Gastrocnemius medialis (tissue), 4 donors: ENCODE measurements at regions not wholly inside any gene's neighbourhood (a gene's known extent, or its start where the extent isn't known, plus 50 kb on each side); places are given as distances from the start of the nearest gene placed in this dataset.

Experiments
- ATAC-seq, 2 donors: fragments of 150-250 bp; one replicate each; pipeline ENCODE4 v1.9.1; 2016
- DNase-seq, 2 donors: peaks; one replicate each; pipeline ENCODE4 v3.0.0-alpha.2; 2019
- H3K27ac ChIP-seq, 4 donors: fragments of 200-600 bp; sonication (generic); 1 replicate in 1 of 4; 2 replicates in 3 of 4; pipeline ENCODE4 v1.5.1; 2016 to 2018; ENCODE audit warnings: mild to moderate bottlenecking in 2 of 4, moderate library complexity in 1 of 4
- H3K27me3 ChIP-seq, 3 donors: fragments of 200-600 bp; sonication (generic) in 2 of 3; 1 replicate in 1 of 3; 2 replicates in 2 of 3; pipeline versions ENCODE4 v1.5.1 to v1.6.0; 2016 to 2019; ENCODE audit warnings: mild to moderate bottlenecking in 1 of 3, moderate library complexity in 1 of 3
- H3K36me3 ChIP-seq, 2 donors: fragments of 200-600 bp; sonication (generic) in 1 of 2; one replicate each; pipeline ENCODE4 v1.5.1; 2017 to 2018
- H3K4me1 ChIP-seq, 2 donors: fragments of 200-600 bp; sonication (generic) in 1 of 2; one replicate each; pipeline ENCODE4 v1.5.1; 2016 to 2017; ENCODE audit warnings: mild to moderate bottlenecking in 2 of 2
- H3K4me3 ChIP-seq, 4 donors: fragments of 200-600 bp; sonication (generic) in 3 of 4; 1 replicate in 1 of 4; 2 replicates in 3 of 4; pipeline ENCODE4 v1.5.1; 2016 to 2019; ENCODE audit warnings: mild to moderate bottlenecking in 2 of 4
- H3K9me3 ChIP-seq, 3 donors: fragments of 200-600 bp; sonication (generic) in 2 of 3; 1 replicate in 1 of 3; 2 replicates in 2 of 3; pipeline ENCODE4 v1.5.1; 2016 to 2019
- POLR2A ChIP-seq, 2 donors: fragments of 450-650 bp; IDR thresholded peaks; one replicate each; pipeline ENCODE4 v1.6.1; 2017; ENCODE audit warnings: antibody characterized with exemption in 2 of 2, mild to moderate bottlenecking in 2 of 2, moderate library complexity in 2 of 2
- in situ Hi-C, 4 donors: fragments of 200-750 bp; cut with MboI; loops; one replicate each; pipeline versions ENCODE4 v1.15.0 to v1.8.0; 2017; ENCODE audit warnings: low sequenced_read_pairs in 4 of 4
- intact Hi-C: fragments of 100-400 bp; cut with DNase I; formaldehyde crosslinking; loops from one replicate; pipeline ENCODE4 v1.15.1; 2023; ENCODE audit warnings: low total_unique reads
- TF ChIP-seq, protein P1 (sequence below), 5 experiments: fragments of 450-650 bp in 3 of 5; fragments of 200-600 bp in 2 of 5; sonication (generic) in 2 of 5; IDR thresholded peaks in 4 of 5; conservative IDR thresholded peaks in 1 of 5; 1 replicate in 4 of 5; 2 replicates in 1 of 5; pipeline ENCODE4 v1.5.1; 2016 to 2019; ENCODE audit warnings: antibody characterized with exemption in 5 of 5, mild to moderate bottlenecking in 3 of 5, moderate library complexity in 3 of 5

- no peak for DNase-seq
Observed at GRCh38 chr17:34793231-34793908, 167.9 kb downstream of the CCT6B start.

GRCh38 chr17:34788696-34789095, 172.6 kb downstream of the CCT6B start:
- TF ChIP-seq, protein P1, sequence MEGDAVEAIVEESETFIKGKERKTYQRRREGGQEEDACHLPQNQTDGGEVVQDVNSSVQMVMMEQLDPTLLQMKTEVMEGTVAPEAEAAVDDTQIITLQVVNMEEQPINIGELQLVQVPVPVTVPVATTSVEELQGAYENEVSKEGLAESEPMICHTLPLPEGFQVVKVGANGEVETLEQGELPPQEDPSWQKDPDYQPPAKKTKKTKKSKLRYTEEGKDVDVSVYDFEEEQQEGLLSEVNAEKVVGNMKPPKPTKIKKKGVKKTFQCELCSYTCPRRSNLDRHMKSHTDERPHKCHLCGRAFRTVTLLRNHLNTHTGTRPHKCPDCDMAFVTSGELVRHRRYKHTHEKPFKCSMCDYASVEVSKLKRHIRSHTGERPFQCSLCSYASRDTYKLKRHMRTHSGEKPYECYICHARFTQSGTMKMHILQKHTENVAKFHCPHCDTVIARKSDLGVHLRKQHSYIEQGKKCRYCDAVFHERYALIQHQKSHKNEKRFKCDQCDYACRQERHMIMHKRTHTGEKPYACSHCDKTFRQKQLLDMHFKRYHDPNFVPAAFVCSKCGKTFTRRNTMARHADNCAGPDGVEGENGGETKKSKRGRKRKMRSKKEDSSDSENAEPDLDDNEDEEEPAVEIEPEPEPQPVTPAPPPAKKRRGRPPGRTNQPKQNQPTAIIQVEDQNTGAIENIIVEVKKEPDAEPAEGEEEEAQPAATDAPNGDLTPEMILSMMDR (IDR thresholded peaks at IDR 0.05 in 4 of 5, conservative IDR thresholded peaks at IDR 0.05 in 1 of 5), result no peak
- TF ChIP-seq POLR2A (IDR thresholded peaks at IDR 0.05), result no peak
- Histone ChIP-seq H3K27me3 (no peaks in the 10 kb centered on the region), H3K36me3 (no peaks in the 10 kb centered on the region), H3K9me3 (no peaks in the 10 kb centered on the region), H3K4me3 (no peak overlapping the region), H3K4me1 (no peaks in the 10 kb centered on the region), H3K27ac (no peak overlapping the region)
- intact Hi-C loops, result no loop called here
- ATAC-seq, result no peak
- no peak for DNase-seq
- in situ Hi-C loops, result no loop called here

More at GRCh38 chr17:34793231-34793908, 167.9 kb downstream of the CCT6B start:
- H3K4me1 ChIP-seq, result no peaks in the 10 kb centered on the region
- no peak overlapping the region for H3K27ac ChIP-seq
- no peak for ATAC-seq
- H3K9me3 ChIP-seq, result no peaks in the 10 kb centered on the region
- H3K4me3 ChIP-seq, result no peak overlapping the region
- no peak for TF ChIP-seq POLR2A (IDR thresholded peaks at IDR 0.05)
- TF ChIP-seq, protein P1 (IDR thresholded peaks at IDR 0.05 in 4 of 5, conservative IDR thresholded peaks at IDR 0.05 in 1 of 5), result no peak
- in situ Hi-C loops, result no loop called here
- H3K36me3 ChIP-seq, result no peaks in the 10 kb centered on the region
- H3K27me3 ChIP-seq, result no peaks in the 10 kb centered on the region
- intact Hi-C loops, result no loop called here

DNA sequence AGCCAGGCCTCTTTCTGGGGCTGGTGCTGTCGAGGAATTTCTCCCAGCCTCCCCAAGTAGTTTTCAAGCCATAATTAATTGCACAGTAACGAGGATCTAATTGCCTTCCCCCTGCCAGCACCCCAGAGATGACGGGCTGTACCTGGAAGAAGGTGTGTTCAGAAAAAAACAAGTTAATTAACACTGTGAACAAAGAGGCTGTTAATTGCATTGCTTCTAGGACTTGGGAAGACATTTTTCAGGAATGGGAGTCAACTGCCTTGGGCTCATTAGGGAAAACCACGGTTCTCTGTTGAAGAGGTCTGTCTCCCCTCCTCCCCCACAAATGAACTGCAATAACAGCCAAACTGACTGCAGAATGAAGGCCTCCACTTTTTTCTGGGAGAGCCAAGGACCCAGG, 176.7 kb downstream of the CCT6B start:
- Histone ChIP-seq H3K27me3 (no peaks in the 10 kb centered on the region), H3K9me3 (no peaks in the 10 kb centered on the region), H3K4me1 (no peaks in the 10 kb centered on the region), H3K36me3 (no peaks in the 10 kb centered on the region), H3K4me3 (no peak overlapping the region), H3K27ac (no peak overlapping the region)
- no peak for ATAC-seq
- intact Hi-C loops (no loop called here), in situ Hi-C loops (no loop called here)
- TF ChIP-seq, protein P1 (IDR thresholded peaks at IDR 0.05 in 4 of 5, conservative IDR thresholded peaks at IDR 0.05 in 1 of 5), result no peak
- no peak for TF ChIP-seq POLR2A (IDR thresholded peaks at IDR 0.05)
- DNase-seq, result no peak

DNA sequence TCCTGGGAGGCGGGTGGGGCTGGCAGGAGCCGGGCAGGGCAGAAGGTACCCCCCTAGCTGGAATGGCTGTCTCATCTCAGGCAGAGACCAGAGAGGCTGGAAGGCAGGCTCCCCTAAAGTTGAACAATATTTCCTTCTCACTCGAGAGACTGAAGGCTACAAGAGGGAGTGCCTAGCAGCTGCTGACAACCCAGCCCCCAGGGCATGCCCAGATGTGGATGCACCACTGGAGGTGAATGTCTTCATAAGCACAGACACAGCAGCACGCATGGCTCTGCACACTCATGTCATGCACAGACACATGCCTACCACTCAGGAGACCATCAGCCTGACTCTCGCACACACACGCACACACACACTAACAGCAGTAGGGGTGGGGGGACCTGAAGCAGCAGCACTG, 179.0 kb downstream of the CCT6B start:
- TF ChIP-seq POLR2A (IDR thresholded peaks at IDR 0.05), result no peak
- Histone ChIP-seq H3K36me3 (no peaks in the 10 kb centered on the region), H3K4me1 (no peaks in the 10 kb centered on the region), H3K4me3 (no peak overlapping the region), H3K27ac (no peak overlapping the region), H3K9me3 (no peaks in the 10 kb centered on the region), H3K27me3 (no peaks in the 10 kb centered on the region)
- ATAC-seq (no peak), DNase-seq (no peak)
- in situ Hi-C loops, result no loop called here
- intact Hi-C loops, result no loop called here

DNA sequence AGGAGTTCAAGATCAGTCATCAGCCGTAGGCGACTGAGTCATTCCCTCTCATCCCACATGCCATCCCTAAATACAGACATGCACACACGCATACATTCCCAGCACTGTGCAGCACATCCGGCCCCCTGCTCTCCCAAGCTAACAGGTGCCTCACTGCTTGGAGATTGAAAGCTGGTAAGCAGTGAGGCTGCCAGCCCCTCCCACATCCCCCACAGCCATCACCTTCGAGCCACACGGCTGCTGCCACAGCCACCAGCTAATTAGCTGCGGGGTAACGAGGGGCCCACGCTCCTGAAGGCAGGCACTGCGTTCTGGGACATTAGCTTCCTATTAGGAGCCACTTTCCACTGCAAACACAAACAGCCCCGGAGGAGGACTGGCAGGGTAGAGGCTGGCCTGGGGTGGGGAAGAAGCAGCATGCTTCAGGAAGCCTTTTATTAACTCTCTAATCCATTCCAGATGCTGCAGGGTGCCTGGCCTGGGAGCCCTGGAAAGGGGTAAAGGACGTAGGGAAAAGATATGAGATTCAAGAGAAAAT, 179.6 kb downstream of the CCT6B start:
- DNase-seq (no peak), ATAC-seq (no peak)
- Histone ChIP-seq H3K27me3 (no peaks in the 10 kb centered on the region), H3K27ac (no peak overlapping the region), H3K4me3 (no peak overlapping the region), H3K4me1 (no peaks in the 10 kb centered on the region), H3K9me3 (no peaks in the 10 kb centered on the region), H3K36me3 (no peaks in the 10 kb centered on the region)
- in situ Hi-C loops, result no loop called here
- no peak for TF ChIP-seq POLR2A (IDR thresholded peaks at IDR 0.05)
- TF ChIP-seq, protein P1 (IDR thresholded peaks at IDR 0.05 in 4 of 5, conservative IDR thresholded peaks at IDR 0.05 in 1 of 5), result no peak
- intact Hi-C loops, result no loop called here
